HG02763 (cell line): ENCODE measurements at regions not wholly inside any gene's neighbourhood (a gene's known extent, or its start where the extent isn't known, plus 50 kb on each side); places are given as distances from the start of the nearest gene placed in this dataset.
"Not testable (repeated sequence)": the region's sequence is repeated elsewhere in the genome, so short reads cannot be mapped to it uniquely, and the experiment has no call there.

ENCODE experiments used
- ATAC-seq: cut with Tn5 transposase; IDR thresholded peaks from one replicate; pipeline ENCODE4 v1.9.1; 2021; ENCODE audit warnings: mild to moderate bottlenecking, moderate library complexity; ENCODE audit not compliant: unreplicated experiment

GRCh38 chr2:4029081-4029480 lies 325.7 kb downstream of the DCDC2C start:
- no peak for ATAC-seq

- ATAC-seq: no peak
Measured at GRCh38 chr2:4039896-4040295, 336.5 kb downstream of the DCDC2C start.

GRCh38 chr2:4047961-4048891 lies 344.9 kb downstream of the DCDC2C start:
- no peak for ATAC-seq

GRCh38 chr2:4049463-4049862 lies 346.1 kb downstream of the DCDC2C start:
- no peak for ATAC-seq

- ATAC-seq: no peak
Measured at GRCh38 chr2:4053769-4054493, 350.6 kb downstream of the DCDC2C start.

GRCh38 chr2:4066217-4066616 lies 362.8 kb downstream of the DCDC2C start:
- ATAC-seq: no peak

GRCh38 chr2:4073026-4073569 lies 369.7 kb downstream of the DCDC2C start:
- ATAC-seq: no peak

GRCh38 chr2:4077017-4077416 lies 373.6 kb downstream of the DCDC2C start:
- no peak for ATAC-seq

- no peak for ATAC-seq
Measured at GRCh38 chr2:4085186-4085585, 381.8 kb downstream of the DCDC2C start.

GRCh38 chr2:4090668-4091630 lies 387.6 kb downstream of the DCDC2C start:
- ATAC-seq: no peak

GRCh38 chr2:4091869-4092268 lies 388.5 kb downstream of the DCDC2C start:
- ATAC-seq: no peak

GRCh38 chr2:4094743-4095142 lies 391.4 kb downstream of the DCDC2C start:
- ATAC-seq: no peak

- no peak for ATAC-seq
Measured at GRCh38 chr2:4096978-4097766, 393.8 kb downstream of the DCDC2C start.

GRCh38 chr2:4098137-4098536 lies 394.8 kb downstream of the DCDC2C start:
- no peak for ATAC-seq

GRCh38 chr2:4101936-4102335 lies 398.6 kb downstream of the DCDC2C start:
- ATAC-seq: no peak

- no peak for ATAC-seq
Measured at GRCh38 chr2:4107179-4107578, 403.8 kb downstream of the DCDC2C start.

GRCh38 chr2:4110273-4110672 lies 406.9 kb downstream of the DCDC2C start:
- no peak for ATAC-seq

GRCh38 chr2:4115435-4115834 lies 412.1 kb downstream of the DCDC2C start:
- ATAC-seq: not testable (repeated sequence)

- no peak for ATAC-seq
Measured at GRCh38 chr2:4122726-4123125, 419.4 kb downstream of the DCDC2C start.

- ATAC-seq: no peak
Measured at GRCh38 chr2:4130651-4131050, 427.3 kb downstream of the DCDC2C start.
